Keratinocyte (primary cell): ENCODE measurements at regions not wholly inside any gene's neighbourhood (a gene's known extent, or its start where the extent isn't known, plus 50 kb on each side); places are given as distances from the start of the nearest gene placed in this dataset.

Source experiments
- DNase-seq: peaks from one replicate; pipeline ENCODE4 v3.0.0-alpha.2; 2011; ENCODE audit warnings: low read depth, missing footprints, low spot score
- FAIRE-seq: peaks from 2 replicates; lab custom pipeline; 2011; peaks lifted over from hg19 to GRCh38; lab: Jason Lieb, UNC
- H2AFZ ChIP-seq: 2 replicates; pipeline ENCODE4 v1.6.0; 2012; ENCODE audit warnings: low read length, control low read depth, inconsistent platforms; ENCODE audit not compliant: control insufficient read depth
- H3K27ac ChIP-seq: 2 replicates; pipeline ENCODE4 v1.5.1; 2011; ENCODE audit warnings: low read length; ENCODE audit not compliant: control insufficient read depth, insufficient read depth
- H3K27me3 ChIP-seq: 3 replicates; pipeline ENCODE4 v1.6.0; 2011; ENCODE audit warnings: low read length; ENCODE audit not compliant: control insufficient read depth, insufficient read depth; ENCODE audit errors: extremely low read depth
- H3K36me3 ChIP-seq, 2 experiments: 2 replicates in 1 of 2; 3 replicates in 1 of 2; pipeline ENCODE4 v1.5.1; 2011; ENCODE audit warnings: low read length in 2 of 2, mild to moderate bottlenecking in 1 of 2; ENCODE audit not compliant: control insufficient read depth in 2 of 2, insufficient read depth in 2 of 2; ENCODE audit errors: extremely low read depth in 1 of 2
- H3K4me1 ChIP-seq: 3 replicates; pipeline ENCODE4 v1.5.1; 2011; ENCODE audit warnings: low read length; ENCODE audit not compliant: control insufficient read depth, insufficient read depth; ENCODE audit errors: extremely low read depth
- H3K4me2 ChIP-seq: 3 replicates; pipeline ENCODE4 v1.6.0; 2011; ENCODE audit warnings: low read depth, low read length; ENCODE audit not compliant: control insufficient read depth, insufficient read depth; ENCODE audit errors: extremely low read depth
- H3K4me3 ChIP-seq, 3 experiments: fragments of 200-600 bp in 1 of 3; sonication (generic) in 1 of 3; 2 replicates in 2 of 3; 3 replicates in 1 of 3; pipeline ENCODE4 v1.5.1; 2011 to 2016; ENCODE audit warnings: low read length in 3 of 3, mild to moderate bottlenecking in 3 of 3, control low read depth in 2 of 3, inconsistent platforms in 1 of 3, low read depth in 1 of 3, mixed read lengths in 1 of 3, mixed run types in 1 of 3, moderate library complexity in 1 of 3; ENCODE audit not compliant: control insufficient read depth in 2 of 3, insufficient read depth in 2 of 3; ENCODE audit errors: extremely low read depth in 1 of 3
- H3K79me2 ChIP-seq: 2 replicates; pipeline ENCODE4 v1.6.0; 2012; ENCODE audit warnings: low read length; ENCODE audit not compliant: control insufficient read depth, insufficient read depth
- H3K9ac ChIP-seq: 3 replicates; pipeline ENCODE4 v1.6.0; 2011; ENCODE audit warnings: low read length; ENCODE audit not compliant: control insufficient read depth, insufficient read depth; ENCODE audit errors: extremely low read depth
- H3K9me1 ChIP-seq: 3 replicates; pipeline ENCODE4 v1.6.0; 2011; ENCODE audit warnings: low read length; ENCODE audit not compliant: control insufficient read depth, insufficient read depth; ENCODE audit errors: extremely low read depth
- H3K9me3 ChIP-seq: 2 replicates; pipeline ENCODE4 v1.5.1; 2012; ENCODE audit warnings: low read depth, low read length; ENCODE audit not compliant: control insufficient read depth
- H4K20me1 ChIP-seq: 3 replicates; pipeline ENCODE4 v1.6.0; 2011; ENCODE audit warnings: low read length; ENCODE audit not compliant: control insufficient read depth, insufficient read depth; ENCODE audit errors: extremely low read depth
- EZH2 ChIP-seq: IDR thresholded peaks from one replicate; pipeline ENCODE4 v1.6.1; 2012; ENCODE audit warnings: inconsistent platforms, mild to moderate bottlenecking, low read length, moderate library complexity
- dilution Hi-C: fragments of 300-500 bp; cut with MboI; formaldehyde crosslinking; loops from one replicate; pipeline ENCODE4 v1.7.0; 2020; ENCODE audit warnings: low sequenced_read_pairs; ENCODE audit not compliant: extremely low pct_ligation_motif_present
- TF ChIP-seq, protein P1 (sequence below), 3 experiments: IDR thresholded peaks in 1 of 3; conservative IDR thresholded peaks in 1 of 3; optimal IDR thresholded peaks in 1 of 3; 2 replicates in 2 of 3; 3 replicates in 1 of 3; pipeline versions ENCODE3 to v1.5.1; 2011; ENCODE audit warnings: low read length in 3 of 3, mild to moderate bottlenecking in 3 of 3, moderate library complexity in 2 of 3, control low read depth in 1 of 3, inconsistent platforms in 1 of 3; ENCODE audit not compliant: insufficient read depth in 2 of 3; ENCODE audit errors: extremely low read depth in 1 of 3

DNA sequence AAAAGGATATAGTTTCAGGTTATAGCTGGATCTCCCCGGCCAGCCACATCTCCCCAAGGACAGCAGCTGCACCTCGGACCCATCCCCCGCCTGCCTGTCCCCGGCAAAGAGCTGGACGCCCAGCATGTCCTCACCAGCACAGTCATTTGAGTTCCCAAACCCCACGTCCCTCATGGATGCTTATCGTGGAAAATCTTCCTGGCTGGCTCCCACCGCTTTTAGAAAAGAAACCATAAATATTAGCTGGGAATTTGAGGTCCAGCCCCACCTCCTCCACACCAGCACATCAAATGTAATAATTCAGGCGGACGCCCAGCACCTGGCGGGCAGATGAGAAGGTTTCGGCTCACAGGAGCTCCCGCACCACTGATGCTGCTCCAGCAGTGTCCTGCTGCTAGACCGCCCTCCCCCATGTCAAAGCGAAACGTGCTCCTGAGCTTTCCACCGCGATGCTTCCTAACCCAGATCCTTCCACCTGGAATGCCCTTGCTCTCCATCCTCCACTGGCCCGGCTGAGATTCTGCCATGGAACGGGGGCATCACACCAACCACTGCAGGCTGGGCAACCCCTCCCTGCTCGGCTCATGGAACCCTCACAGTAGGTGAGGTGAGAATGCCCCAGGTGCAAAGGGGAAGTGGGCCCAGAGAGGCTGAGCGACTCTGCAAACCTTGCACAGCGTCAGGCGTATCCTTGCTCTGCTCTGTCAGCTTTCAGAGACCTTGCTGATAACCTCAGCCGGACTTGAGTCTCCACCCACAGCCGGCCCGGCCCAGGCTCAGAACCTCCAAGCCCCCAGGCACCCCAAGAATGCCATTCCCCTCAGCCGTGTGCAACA is 71.5 kb upstream of the GPC1 start:
- no peak for FAIRE-seq

DNA sequence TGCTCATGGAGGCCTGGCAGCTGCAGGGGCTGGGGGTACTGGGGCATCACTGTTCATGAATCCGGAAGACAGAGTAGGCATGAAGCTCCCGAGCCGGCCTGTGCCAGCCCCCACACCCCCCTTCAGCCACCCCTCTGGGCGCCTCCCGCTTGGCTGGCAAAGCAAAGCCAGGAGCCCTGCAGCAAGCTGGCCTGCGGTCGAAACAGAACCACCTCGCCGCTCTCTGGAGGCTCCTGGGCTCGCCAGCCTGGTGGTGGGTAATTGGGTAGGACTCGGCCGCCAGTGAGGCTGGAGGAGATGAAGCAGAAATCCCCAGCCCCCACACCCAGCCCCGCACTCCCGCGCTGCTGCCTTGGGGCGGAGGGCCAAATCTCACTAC is 70.9 kb upstream of the GPC1 start:
- DNase-seq, result no peak

More for the DNA sequence above, 71.5 kb upstream of the GPC1 start:
- Histone ChIP-seq H3K4me2 (no peak overlapping the region), H3K27me3 (peaks cover 16% of the 10 kb centered on the region), H3K36me3 (no peaks in the 10 kb centered on the region), H3K27ac (no peak overlapping the region), H3K9ac (no peak overlapping the region), H4K20me1 (no peaks in the 10 kb centered on the region), H3K4me3 (no peak overlapping the region), H2AFZ (no peak overlapping the region), H3K9me1 (no peaks in the 10 kb centered on the region), H3K4me1 (no peaks in the 10 kb centered on the region), H3K9me3 (peaks cover 9% of the 10 kb centered on the region), H3K79me2 (no peaks in the 10 kb centered on the region)
- dilution Hi-C loops, result no loop called here
- TF ChIP-seq EZH2, result no peak
- TF ChIP-seq, protein P1, sequence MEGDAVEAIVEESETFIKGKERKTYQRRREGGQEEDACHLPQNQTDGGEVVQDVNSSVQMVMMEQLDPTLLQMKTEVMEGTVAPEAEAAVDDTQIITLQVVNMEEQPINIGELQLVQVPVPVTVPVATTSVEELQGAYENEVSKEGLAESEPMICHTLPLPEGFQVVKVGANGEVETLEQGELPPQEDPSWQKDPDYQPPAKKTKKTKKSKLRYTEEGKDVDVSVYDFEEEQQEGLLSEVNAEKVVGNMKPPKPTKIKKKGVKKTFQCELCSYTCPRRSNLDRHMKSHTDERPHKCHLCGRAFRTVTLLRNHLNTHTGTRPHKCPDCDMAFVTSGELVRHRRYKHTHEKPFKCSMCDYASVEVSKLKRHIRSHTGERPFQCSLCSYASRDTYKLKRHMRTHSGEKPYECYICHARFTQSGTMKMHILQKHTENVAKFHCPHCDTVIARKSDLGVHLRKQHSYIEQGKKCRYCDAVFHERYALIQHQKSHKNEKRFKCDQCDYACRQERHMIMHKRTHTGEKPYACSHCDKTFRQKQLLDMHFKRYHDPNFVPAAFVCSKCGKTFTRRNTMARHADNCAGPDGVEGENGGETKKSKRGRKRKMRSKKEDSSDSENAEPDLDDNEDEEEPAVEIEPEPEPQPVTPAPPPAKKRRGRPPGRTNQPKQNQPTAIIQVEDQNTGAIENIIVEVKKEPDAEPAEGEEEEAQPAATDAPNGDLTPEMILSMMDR (optimal IDR thresholded peaks at IDR 0.05 in 1 of 3, IDR thresholded peaks at IDR 0.05 in 1 of 3, conservative IDR thresholded peaks at IDR 0.05 in 1 of 3; ENCODE audit: extremely low read depth in 1 of 3, insufficient read depth in 2 of 3, low read length in 3 of 3), result no peak
- no peak for DNase-seq

More for the DNA sequence above, 70.9 kb upstream of the GPC1 start:
- H3K9me1 ChIP-seq, result no peaks in the 10 kb centered on the region
- dilution Hi-C loops, result no loop called here
- no peak overlapping the region for H3K4me2 ChIP-seq
- peaks cover 16% of the 10 kb centered on the region for H3K27me3 ChIP-seq
- H3K9me3 ChIP-seq, result peaks cover 9% of the 10 kb centered on the region
- H3K9ac ChIP-seq, result no peak overlapping the region
- H3K79me2 ChIP-seq, result no peaks in the 10 kb centered on the region
- H3K36me3 ChIP-seq, result no peaks in the 10 kb centered on the region
- H4K20me1 ChIP-seq, result no peaks in the 10 kb centered on the region
- TF ChIP-seq, protein P1 (optimal IDR thresholded peaks at IDR 0.05 in 1 of 3, IDR thresholded peaks at IDR 0.05 in 1 of 3, conservative IDR thresholded peaks at IDR 0.05 in 1 of 3; ENCODE audit: extremely low read depth in 1 of 3, insufficient read depth in 2 of 3, low read length in 3 of 3), result no peak
- no peak for TF ChIP-seq EZH2
- peaks cover 3% of the 10 kb centered on the region for H3K4me1 ChIP-seq
- no peak for FAIRE-seq
- H3K27ac ChIP-seq, result no peak overlapping the region
- no peak overlapping the region for H3K4me3 ChIP-seq
- H2AFZ ChIP-seq, result no peak overlapping the region
